ENCODE measurements at regions not wholly inside any gene's neighbourhood (a gene's known extent, or its start where the extent isn't known, plus 50 kb on each side); places are given as distances from the start of the nearest gene placed in this dataset.

DNA sequence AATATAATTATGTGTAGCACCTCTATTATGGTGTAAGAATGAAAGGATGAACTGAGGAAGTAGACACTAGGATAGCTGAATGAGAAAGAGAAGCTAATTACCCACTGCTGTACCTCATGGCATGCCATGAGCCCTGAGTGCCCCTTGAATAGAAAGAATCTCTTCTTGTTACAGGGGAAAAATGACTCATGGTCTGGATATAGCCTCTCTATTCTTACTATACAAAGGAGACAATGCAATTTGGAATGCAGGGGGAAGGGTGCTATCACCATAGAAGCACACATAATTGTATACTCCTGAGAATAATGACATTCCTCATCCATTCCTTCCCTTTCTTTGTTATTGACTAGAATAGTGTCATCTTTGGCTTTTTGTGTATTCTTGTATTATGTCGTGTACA, 385.2 kb downstream of the CDH7 start:
- TF ChIP-seq CTCF (IDR thresholded peaks at IDR 0.05; ENCODE audit: insufficient read depth, low read length, poor library complexity, severe bottlenecking) (no peak), EZH2phosphoT487 (conservative IDR thresholded peaks at IDR 0.05; ENCODE audit: low read length) (no peak)
